Nephron progenitor cell (in vitro differentiated cells): ENCODE measurements at regions not wholly inside any gene's neighbourhood (a gene's known extent, or its start where the extent isn't known, plus 50 kb on each side); places are given as distances from the start of the nearest gene placed in this dataset.
"Not testable (repeated sequence)": the region's sequence is repeated elsewhere in the genome, so short reads cannot be mapped to it uniquely, and the experiment has no call there.

Source experiments
- DNase-seq: peaks from one replicate; pipeline ENCODE4 v3.0.0; 2021
- H3K27ac Mint-ChIP-seq: 2 replicates; pipeline ENCODE4 v1.8.0; 2021; ENCODE audit warnings: mild to moderate bottlenecking, moderate library complexity, mixed read lengths
- H3K27me3 Mint-ChIP-seq: 2 replicates; pipeline ENCODE4 v1.8.0; 2021; ENCODE audit warnings: mild to moderate bottlenecking, low read depth, mixed read lengths; ENCODE audit not compliant: poor library complexity
- H3K36me3 Mint-ChIP-seq: 2 replicates; pipeline ENCODE4 v1.8.0; 2021; ENCODE audit warnings: low read depth, mixed read lengths
- H3K4me1 Mint-ChIP-seq: 2 replicates; pipeline ENCODE4 v1.8.0; 2021; ENCODE audit warnings: mixed read lengths
- H3K4me3 Mint-ChIP-seq: 2 replicates; pipeline ENCODE4 v1.8.0; 2021; ENCODE audit warnings: mild to moderate bottlenecking, moderate library complexity, mixed read lengths
- H3K9me3 Mint-ChIP-seq: 2 replicates; pipeline ENCODE4 v1.8.0; 2021; ENCODE audit warnings: mild to moderate bottlenecking, moderate library complexity, mixed read lengths
- CTCF ChIP-seq: fragments of 200-600 bp; sonication (generic); IDR thresholded peaks from 2 replicates; pipeline ENCODE4 v1.5.0; 2021; ENCODE audit warnings: antibody characterized with exemption

- Mint-ChIP-seq H3K4me1 (peaks cover 74% of the 10 kb centered on the region), H3K9me3 (peaks cover 4% of the 10 kb centered on the region), H3K36me3 (no peaks in the 10 kb centered on the region), H3K27me3 (peaks cover 14% of the 10 kb centered on the region), H3K4me3 (no peak overlapping the region), H3K27ac (peak overlapping the region; percentile 87)
- DNase-seq: no peak
- no peak for TF ChIP-seq CTCF
These were observed 528.5 kb upstream of the B3GAT1 start for GRCh38 chr11:134940441-134941126.

- peaks cover 67% of the 10 kb centered on the region for H3K4me1 Mint-ChIP-seq
- H3K27me3 Mint-ChIP-seq: peaks cover 18% of the 10 kb centered on the region
- H3K27ac Mint-ChIP-seq: no peak overlapping the region
- peak; percentile 41 for DNase-seq
- H3K9me3 Mint-ChIP-seq: peaks cover 7% of the 10 kb centered on the region
- H3K36me3 Mint-ChIP-seq: no peaks in the 10 kb centered on the region
- TF ChIP-seq CTCF: peak; percentile 37
- H3K4me3 Mint-ChIP-seq: no peak overlapping the region
These were observed 527.9 kb upstream of the B3GAT1 start for GRCh38 chr11:134939905-134940304.

GRCh38 chr11:134939031-134939430, 527.0 kb upstream of the B3GAT1 start:
- H3K27me3 Mint-ChIP-seq: peaks cover 19% of the 10 kb centered on the region
- no peaks in the 10 kb centered on the region for H3K36me3 Mint-ChIP-seq
- no peak for DNase-seq
- no peak overlapping the region for H3K27ac Mint-ChIP-seq
- TF ChIP-seq CTCF: no peak
- H3K4me3 Mint-ChIP-seq: no peak overlapping the region
- peaks cover 7% of the 10 kb centered on the region for H3K9me3 Mint-ChIP-seq
- H3K4me1 Mint-ChIP-seq: peaks cover 61% of the 10 kb centered on the region

GRCh38 chr11:134938212-134938611, 526.2 kb upstream of the B3GAT1 start:
- Mint-ChIP-seq H3K27ac (peak overlapping the region; percentile 3), H3K4me3 (no peak overlapping the region), H3K27me3 (peaks cover 19% of the 10 kb centered on the region), H3K9me3 (peaks cover 11% of the 10 kb centered on the region), H3K4me1 (peaks cover 54% of the 10 kb centered on the region), H3K36me3 (no peaks in the 10 kb centered on the region)
- no peak for TF ChIP-seq CTCF
- no peak for DNase-seq

GRCh38 chr11:134937193-134937592, 525.2 kb upstream of the B3GAT1 start:
- Mint-ChIP-seq H3K9me3 (peaks cover 12% of the 10 kb centered on the region), H3K27me3 (peaks cover 25% of the 10 kb centered on the region), H3K4me1 (peaks cover 44% of the 10 kb centered on the region)
- DNase-seq, H3K4me3 Mint-ChIP-seq, H3K36me3 Mint-ChIP-seq, H3K27ac Mint-ChIP-seq: not testable (repeated sequence)

GRCh38 chr11:134932761-134933160, 520.7 kb upstream of the B3GAT1 start:
- peaks cover 41% of the 10 kb centered on the region for H3K27me3 Mint-ChIP-seq
- no peak overlapping the region for H3K27ac Mint-ChIP-seq
- no peak overlapping the region for H3K4me3 Mint-ChIP-seq
- no peaks in the 10 kb centered on the region for H3K36me3 Mint-ChIP-seq
- peaks cover 16% of the 10 kb centered on the region for H3K9me3 Mint-ChIP-seq
- TF ChIP-seq CTCF: no peak
- peaks cover 3% of the 10 kb centered on the region for H3K4me1 Mint-ChIP-seq
- no peak for DNase-seq
